ENCODE measurements at regions not wholly inside any gene's neighbourhood (a gene's known extent, or its start where the extent isn't known, plus 50 kb on each side); places are given as distances from the start of the nearest gene placed in this dataset.

DNA sequence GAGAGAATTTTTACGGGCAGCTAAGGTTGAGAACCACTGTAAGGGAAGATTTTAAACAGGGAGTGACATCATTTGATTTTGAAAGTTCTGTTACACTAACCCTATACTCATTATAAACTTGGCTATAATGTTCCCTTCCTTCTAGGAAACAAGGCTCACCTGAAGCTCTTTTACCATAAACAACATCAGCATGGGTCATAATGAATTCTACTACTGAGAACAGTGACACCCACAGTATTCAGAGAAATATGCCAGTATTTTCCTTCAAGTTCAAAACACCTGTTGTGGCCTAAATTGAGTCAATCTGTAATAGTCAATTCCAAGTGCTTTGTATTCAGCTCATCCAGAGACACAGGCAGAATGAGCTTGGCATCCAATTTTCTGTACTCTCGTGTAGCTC, 175.3 kb upstream of the STT3B start:
- Histone ChIP-seq H3K4me3 (ENCODE audit: low read length) (no peak overlapping the region), H3K27me3 (ENCODE audit: control insufficient read depth, insufficient read depth, low read length) (no peaks in the 10 kb centered on the region), H3K27ac (ENCODE audit: low read length) (no peak overlapping the region), H3K4me1 (ENCODE audit: control insufficient read depth, insufficient read depth, low read length) (no peaks in the 10 kb centered on the region), H3K9me3 (ENCODE audit: control insufficient read depth, insufficient read depth, low read length) (no peaks in the 10 kb centered on the region), H3K36me3 (ENCODE audit: control insufficient read depth, insufficient read depth, low read length) (no peaks in the 10 kb centered on the region)
- Mint-ChIP-seq H3K36me3 (peaks cover 2% of the 10 kb centered on the region), H3K4me3 (no peak overlapping the region), H3K9me3 (no peaks in the 10 kb centered on the region), H3K27me3 (ENCODE audit: low read depth in 2 of 2) (peaks cover 0 to 1% of the 10 kb centered on the region in 2 donors), H3K27ac (no peak overlapping the region), H3K4me1 (no peaks in the 10 kb centered on the region)
- no peak for DNase-seq
- TF ChIP-seq, protein P1, sequence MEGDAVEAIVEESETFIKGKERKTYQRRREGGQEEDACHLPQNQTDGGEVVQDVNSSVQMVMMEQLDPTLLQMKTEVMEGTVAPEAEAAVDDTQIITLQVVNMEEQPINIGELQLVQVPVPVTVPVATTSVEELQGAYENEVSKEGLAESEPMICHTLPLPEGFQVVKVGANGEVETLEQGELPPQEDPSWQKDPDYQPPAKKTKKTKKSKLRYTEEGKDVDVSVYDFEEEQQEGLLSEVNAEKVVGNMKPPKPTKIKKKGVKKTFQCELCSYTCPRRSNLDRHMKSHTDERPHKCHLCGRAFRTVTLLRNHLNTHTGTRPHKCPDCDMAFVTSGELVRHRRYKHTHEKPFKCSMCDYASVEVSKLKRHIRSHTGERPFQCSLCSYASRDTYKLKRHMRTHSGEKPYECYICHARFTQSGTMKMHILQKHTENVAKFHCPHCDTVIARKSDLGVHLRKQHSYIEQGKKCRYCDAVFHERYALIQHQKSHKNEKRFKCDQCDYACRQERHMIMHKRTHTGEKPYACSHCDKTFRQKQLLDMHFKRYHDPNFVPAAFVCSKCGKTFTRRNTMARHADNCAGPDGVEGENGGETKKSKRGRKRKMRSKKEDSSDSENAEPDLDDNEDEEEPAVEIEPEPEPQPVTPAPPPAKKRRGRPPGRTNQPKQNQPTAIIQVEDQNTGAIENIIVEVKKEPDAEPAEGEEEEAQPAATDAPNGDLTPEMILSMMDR (IDR thresholded peaks at IDR 0.05): no peak
- no peak for ATAC-seq
- intact Hi-C loops (cut with micrococcal nuclease): no loop called here
- WGBS (ENCODE audit: insufficient coverage): 99% methylated on average over 2 of the region's 2 CpGs

DNA sequence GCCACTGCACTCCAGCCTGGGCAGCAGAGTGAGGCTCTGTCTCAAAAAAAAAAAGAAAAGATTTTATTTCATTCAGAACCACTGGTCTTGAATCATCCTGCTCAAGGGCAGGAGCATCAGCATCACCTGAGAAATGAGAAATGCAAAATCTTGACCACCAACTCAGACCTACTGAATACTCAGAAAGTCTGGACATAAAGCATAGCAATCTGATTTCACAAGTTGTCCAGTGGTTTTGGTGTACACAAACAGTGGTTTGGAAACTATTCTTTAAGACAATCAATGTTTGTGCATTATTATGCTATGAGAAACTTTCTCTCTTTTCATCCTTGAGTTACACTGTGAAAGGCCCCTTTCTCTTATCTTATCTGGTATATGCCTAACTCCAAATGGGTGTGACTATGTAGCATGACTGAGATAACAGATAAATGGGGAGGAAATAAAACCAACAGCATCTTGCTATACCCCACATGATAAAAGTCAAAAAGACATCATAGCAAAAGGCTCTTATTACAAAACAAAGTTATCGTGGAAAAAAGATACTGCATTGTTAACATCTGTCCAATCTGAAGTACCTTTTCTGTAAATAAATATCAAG, 174.2 kb upstream of the STT3B start:
- ATAC-seq (no peak), DNase-seq (no peak)
- Mint-ChIP-seq H3K27me3 (ENCODE audit: low read depth in 2 of 2) (no peaks in the 10 kb centered on the region), H3K27ac (no peak overlapping the region), H3K9me3 (no peaks in the 10 kb centered on the region), H3K4me1 (no peaks in the 10 kb centered on the region), H3K36me3 (no peaks in the 10 kb centered on the region), H3K4me3 (no peak overlapping the region)
- intact Hi-C loops (cut with micrococcal nuclease): no loop called here
- no peak overlapping the region for H3K4me3 ChIP-seq (ENCODE audit: low read length)
- no peaks in the 10 kb centered on the region for H3K9me3 ChIP-seq (ENCODE audit: control insufficient read depth, insufficient read depth, low read length)
- no peaks in the 10 kb centered on the region for H3K4me1 ChIP-seq (ENCODE audit: control insufficient read depth, insufficient read depth, low read length)
- H3K36me3 ChIP-seq (ENCODE audit: control insufficient read depth, insufficient read depth, low read length): no peaks in the 10 kb centered on the region
- H3K27me3 ChIP-seq (ENCODE audit: control insufficient read depth, insufficient read depth, low read length): no peaks in the 10 kb centered on the region
- 60% methylated on average over 1 of the region's 1 CpG for WGBS (ENCODE audit: insufficient coverage)
- TF ChIP-seq, protein P1 (IDR thresholded peaks at IDR 0.05): no peak
- H3K27ac ChIP-seq (ENCODE audit: low read length): no peak overlapping the region

DNA sequence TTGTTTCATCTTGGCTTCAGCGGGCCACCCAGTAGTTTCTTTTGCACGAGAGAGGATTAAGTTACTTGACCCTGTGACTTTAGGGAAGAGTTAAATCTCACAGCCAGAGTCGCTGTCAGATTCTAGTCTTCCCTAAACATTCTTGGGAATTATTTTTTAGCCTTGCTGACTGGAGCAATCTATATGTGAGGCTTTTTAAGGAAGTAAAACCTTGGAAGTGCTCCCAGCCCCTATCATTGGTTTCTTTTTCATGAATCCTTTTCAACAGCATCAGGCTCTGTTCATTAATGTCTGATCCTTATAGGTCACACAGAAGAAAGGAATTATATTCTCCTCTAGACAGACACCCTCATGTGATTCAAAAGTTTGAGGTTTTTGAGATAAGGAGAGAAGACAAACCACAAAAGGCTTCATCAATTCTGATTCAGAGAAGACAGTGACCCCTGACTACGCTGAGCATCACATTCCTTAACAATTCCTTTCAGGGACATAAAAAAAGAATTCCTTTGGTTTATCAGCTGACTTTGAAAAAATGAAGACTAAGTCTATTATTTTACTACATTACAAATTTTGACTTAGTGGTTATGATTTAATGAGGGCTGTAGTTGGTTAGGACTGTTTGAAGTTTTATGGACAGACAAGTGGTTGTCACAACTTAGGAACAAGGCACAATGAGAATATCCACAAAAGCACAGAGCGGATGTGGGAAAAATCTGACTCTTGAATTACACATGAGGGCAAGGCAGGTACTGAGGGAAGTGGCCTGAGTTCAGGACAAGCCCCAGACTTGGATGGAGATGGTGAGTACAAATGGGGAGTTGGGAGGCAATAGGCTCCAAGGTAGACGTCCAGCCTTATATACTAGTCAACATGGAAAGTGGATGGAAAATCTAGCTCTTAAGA, 171.1 kb upstream of the STT3B start:
- WGBS (ENCODE audit: insufficient coverage): 88% methylated on average over 5 of the region's 6 CpGs
- Mint-ChIP-seq H3K9me3 (no peaks in the 10 kb centered on the region), H3K4me1 (no peaks in the 10 kb centered on the region), H3K36me3 (no peaks in the 10 kb centered on the region), H3K4me3 (no peak overlapping the region), H3K27me3 (ENCODE audit: low read depth in 2 of 2) (no peaks in the 10 kb centered on the region), H3K27ac (no peak overlapping the region)
- no peak overlapping the region for H3K27ac ChIP-seq (ENCODE audit: low read length)
- no peak overlapping the region for H3K4me3 ChIP-seq (ENCODE audit: low read length)
- H3K9me3 ChIP-seq (ENCODE audit: control insufficient read depth, insufficient read depth, low read length): no peaks in the 10 kb centered on the region
- no peaks in the 10 kb centered on the region for H3K36me3 ChIP-seq (ENCODE audit: control insufficient read depth, insufficient read depth, low read length)
- no peaks in the 10 kb centered on the region for H3K27me3 ChIP-seq (ENCODE audit: control insufficient read depth, insufficient read depth, low read length)
- no peak for DNase-seq
- intact Hi-C loops (cut with micrococcal nuclease): no loop called here
- no peak for ATAC-seq
- TF ChIP-seq, protein P1 (IDR thresholded peaks at IDR 0.05): no peak
- H3K4me1 ChIP-seq (ENCODE audit: control insufficient read depth, insufficient read depth, low read length): no peaks in the 10 kb centered on the region
